GM21576 (cell line): ENCODE measurements at regions not wholly inside any gene's neighbourhood (a gene's known extent, or its start where the extent isn't known, plus 50 kb on each side); places are given as distances from the start of the nearest gene placed in this dataset.
"Not testable (repeated sequence)": the region's sequence is repeated elsewhere in the genome, so short reads cannot be mapped to it uniquely, and the experiment has no call there.

Experiments
- ATAC-seq: cut with Tn5 transposase; IDR thresholded peaks from one replicate; pipeline ENCODE4 v1.9.1; 2021; ENCODE audit warnings: mild to moderate bottlenecking, moderate library complexity; ENCODE audit not compliant: unreplicated experiment

DNA sequence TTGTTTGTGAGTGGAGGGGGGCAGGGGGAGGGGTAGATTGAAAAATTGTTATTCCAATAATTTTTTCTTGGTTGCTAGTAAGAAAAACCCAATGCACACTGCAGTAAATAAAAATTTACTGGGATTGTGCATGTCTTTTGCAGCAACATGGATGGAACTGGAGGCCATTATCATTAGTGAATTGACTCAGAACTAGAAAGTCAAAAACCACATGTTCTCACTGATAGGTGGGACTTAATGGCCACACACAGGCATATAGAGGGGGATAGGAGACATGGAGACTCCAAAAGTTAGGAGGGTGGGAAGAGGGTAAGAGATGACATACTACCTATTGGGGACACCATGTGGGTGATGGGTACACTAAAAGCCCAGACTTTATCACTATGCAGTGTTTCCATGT lies 67.2 kb downstream of the BUB3 start:
- ATAC-seq: no peak

- ATAC-seq: no peak
These were observed 68.6 kb downstream of the BUB3 start for GRCh38 chr10:123222832-123223231.

- no peak for ATAC-seq
These were observed 73.5 kb downstream of the BUB3 start for GRCh38 chr10:123227706-123228105.

DNA sequence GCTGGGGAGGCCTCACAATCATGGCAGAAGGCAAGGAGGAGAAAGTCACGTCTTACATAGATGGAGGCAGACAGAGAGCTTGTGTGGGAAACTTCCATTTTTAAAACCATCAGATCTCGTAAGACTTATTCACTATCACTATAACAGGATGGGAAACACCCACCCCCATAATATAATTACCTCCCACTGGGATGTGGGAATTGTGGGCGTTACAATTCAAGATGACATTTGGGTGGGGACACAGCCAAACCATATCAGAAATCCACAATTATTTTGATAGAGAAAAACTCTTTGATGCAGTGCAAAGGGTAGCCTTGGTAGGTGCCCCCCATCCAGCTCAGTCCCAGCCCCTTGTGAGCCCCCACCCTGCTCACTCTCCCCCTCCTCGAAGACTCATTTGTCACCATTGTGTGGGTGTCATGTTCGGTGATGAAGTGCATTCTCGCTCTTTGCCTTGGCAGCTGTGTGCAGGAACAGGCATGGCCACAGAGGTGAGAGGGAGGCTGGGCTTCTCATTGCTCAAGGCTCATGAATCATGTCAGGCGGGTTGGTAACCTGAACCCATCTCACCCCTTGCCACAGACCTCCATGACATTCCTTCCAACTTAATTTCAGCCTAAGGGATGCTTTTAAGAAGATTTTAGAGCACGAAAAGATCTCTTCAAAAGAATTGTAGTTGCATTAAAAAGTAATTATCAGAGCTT lies 75.9 kb downstream of the BUB3 start:
- ATAC-seq: no peak

- ATAC-seq: not testable (repeated sequence)
These were observed 78.7 kb downstream of the BUB3 start for GRCh38 chr10:123232879-123233278.

GRCh38 chr10:123235014-123235413 lies 80.8 kb downstream of the BUB3 start:
- not testable (repeated sequence) for ATAC-seq

DNA sequence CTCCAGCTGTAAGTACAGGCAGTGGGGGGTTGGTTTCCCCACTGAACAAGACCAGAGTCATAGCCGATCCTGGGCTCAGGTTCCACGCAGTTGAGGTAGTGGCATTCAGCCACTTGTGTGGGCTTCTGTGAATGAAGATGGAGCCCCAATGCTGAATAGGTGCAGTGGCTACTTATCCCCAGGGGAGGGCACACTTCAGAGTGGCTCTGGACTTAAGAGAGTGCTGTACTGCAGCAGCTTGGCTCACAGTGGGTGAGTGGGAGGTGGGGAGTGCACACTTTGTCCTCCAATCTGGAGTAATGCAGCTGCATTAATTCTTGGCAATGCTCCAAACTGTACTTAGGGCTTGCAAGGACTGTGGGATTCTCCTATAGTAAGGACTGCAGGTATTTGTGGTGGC lies 81.9 kb downstream of the BUB3 start:
- no peak for ATAC-seq

DNA sequence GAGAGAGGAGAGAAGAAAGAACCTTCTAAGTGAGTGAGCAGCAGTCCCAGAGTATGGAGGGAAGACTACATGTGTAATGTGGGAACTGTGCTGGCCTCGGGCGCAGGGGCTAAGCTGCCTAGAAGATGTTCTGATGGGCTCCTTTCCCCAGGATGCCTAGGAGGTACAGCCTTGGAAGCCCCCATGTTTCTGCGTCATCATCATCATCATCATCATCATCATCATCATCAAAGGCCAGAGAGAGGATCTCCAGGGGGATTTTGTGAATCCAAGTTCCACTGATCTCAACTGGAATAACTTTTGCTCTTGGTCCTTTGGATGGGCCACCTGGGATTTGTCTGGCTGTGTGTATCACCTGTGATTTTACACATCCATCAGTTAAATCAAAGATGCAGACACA lies 86.0 kb downstream of the BUB3 start:
- no peak for ATAC-seq

- no peak for ATAC-seq
These were observed 86.6 kb downstream of the BUB3 start for GRCh38 chr10:123240776-123241175.

- peak; percentile 60 for ATAC-seq
These were observed 87.4 kb downstream of the BUB3 start for GRCh38 chr10:123241391-123242141.

DNA sequence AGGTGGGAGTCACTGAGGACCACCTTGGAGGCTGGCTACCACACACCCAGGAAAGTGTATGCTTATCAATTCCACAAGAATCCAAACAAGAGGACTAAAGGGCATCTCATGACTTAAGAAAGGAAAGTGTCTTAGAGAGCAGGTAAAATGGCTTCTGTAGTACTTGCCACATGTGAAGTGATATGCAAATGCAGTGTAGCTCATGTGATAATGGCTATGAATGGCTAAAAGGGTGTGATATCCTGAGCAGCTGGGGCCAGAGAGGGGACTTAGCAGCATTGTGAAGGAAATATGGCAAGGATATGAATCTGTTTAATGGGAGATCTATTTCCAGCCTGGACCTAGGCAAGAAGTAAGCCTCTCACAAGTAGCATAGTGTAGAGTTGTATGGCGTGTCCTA lies 90.5 kb downstream of the BUB3 start:
- ATAC-seq: no peak

- no peak for ATAC-seq
These were observed 91.1 kb downstream of the BUB3 start for GRCh38 chr10:123245264-123245663.

GRCh38 chr10:123249894-123250293 lies 95.7 kb downstream of the BUB3 start:
- no peak for ATAC-seq

DNA sequence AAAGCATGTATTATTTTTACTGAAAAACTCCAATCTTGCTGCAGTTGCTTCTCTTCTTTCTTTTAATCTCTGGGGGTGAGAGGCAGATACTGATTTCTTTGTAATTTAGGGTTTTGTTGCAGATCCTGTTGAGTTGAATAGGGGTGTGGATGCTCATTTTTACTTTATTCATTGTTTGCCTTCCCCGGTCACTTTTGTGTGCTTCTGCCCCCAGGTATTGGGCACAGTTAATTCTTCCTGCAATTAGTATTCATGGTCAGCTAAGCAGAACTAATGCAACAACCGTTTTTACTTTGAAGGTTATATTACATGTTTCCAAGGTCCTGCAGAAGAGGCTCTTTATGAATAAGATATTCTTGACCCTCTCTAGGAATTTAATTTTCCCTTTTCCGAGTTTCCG lies 96.4 kb downstream of the BUB3 start:
- ATAC-seq: no peak

GRCh38 chr10:123252779-123253178 lies 98.6 kb downstream of the BUB3 start:
- ATAC-seq: no peak

DNA sequence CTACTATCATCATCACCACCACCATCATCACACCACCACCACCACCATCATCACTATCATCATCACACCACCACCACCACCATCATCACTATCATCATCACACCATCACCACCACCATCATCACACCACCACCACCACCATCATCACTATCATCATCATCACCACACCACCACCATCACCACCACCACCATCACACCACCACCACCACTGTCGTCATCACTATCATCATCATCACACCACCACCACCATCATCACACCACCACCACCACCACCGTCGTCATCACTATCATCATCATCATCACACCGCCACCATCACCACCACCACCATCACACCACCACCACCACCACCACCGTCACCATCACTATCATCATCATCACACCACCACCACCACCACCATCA lies 100.1 kb downstream of the BUB3 start:
- ATAC-seq: not testable (repeated sequence)

- no peak for ATAC-seq
These were observed 103.8 kb downstream of the BUB3 start for GRCh38 chr10:123257904-123258456.

DNA sequence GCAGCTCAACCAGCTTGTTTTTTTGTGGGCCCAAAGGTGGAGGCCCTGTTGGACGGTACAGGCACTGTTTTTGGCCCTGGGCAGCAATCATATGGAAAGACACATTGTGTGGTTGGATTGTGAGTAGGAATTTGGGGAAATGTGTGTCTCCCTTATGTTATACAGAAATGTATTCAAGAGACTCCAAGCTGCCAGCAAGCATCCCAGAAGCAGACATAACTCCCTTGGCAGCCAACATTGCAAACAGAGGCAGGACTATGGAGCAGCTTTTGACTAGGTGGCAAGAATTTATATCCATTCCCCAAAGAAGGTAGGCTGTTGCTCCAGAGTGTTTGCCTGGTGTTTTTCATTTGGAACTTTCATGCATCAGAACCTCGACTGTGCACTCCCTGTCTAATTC lies 104.9 kb downstream of the BUB3 start:
- no peak for ATAC-seq

DNA sequence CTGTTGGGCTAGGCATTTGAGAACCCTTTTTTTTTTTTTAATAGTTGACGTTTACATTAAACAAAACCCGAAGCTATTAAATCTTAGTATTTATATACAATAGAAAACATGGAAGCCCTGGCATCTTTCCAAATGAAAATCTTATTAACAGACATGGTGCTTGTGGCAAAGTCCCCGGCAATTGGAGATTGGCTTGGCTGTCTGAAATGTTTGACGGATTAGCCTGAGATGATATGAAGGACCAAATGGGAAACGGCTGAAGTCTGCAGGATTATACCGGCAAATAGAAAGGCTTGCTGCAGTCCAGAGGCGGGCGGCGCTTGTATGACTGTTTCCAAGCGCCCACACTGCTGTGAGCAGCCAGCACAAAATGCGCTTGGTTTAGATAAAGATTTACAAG lies 105.6 kb downstream of the BUB3 start:
- no peak for ATAC-seq

- ATAC-seq: no peak
These were observed 108.3 kb downstream of the BUB3 start for GRCh38 chr10:123262456-123262855.

DNA sequence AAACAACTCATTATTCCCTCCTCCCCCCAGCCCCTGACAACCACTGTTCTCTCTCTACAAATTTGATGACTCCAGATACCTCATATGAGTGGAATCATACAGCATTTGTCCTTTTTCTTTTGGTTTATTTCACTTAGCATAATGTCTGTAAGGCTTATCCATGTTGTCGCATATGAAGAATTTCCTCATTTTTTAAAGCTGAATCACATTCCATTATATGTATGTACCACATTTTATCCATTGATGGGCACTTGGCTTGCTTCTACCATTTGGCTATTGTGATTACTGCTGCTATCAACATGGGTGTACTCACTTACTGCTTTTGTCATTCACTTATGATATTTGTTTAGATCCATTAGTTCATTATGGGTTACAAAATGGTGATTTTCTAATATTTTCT lies 112.8 kb downstream of the BUB3 start:
- ATAC-seq: no peak

- no peak for ATAC-seq
These were observed 114.9 kb downstream of the BUB3 start for GRCh38 chr10:123269017-123269552.
